HG02840 (cell line): ENCODE measurements at regions not wholly inside any gene's neighbourhood (a gene's known extent, or its start where the extent isn't known, plus 50 kb on each side); places are given as distances from the start of the nearest gene placed in this dataset.

ENCODE experiments used
- ATAC-seq: cut with Tn5 transposase; IDR thresholded peaks from one replicate; pipeline ENCODE4 v1.9.1; 2021; ENCODE audit warnings: mild to moderate bottlenecking, moderate library complexity, moderate number of reproducible peaks; ENCODE audit not compliant: unreplicated experiment, low FRiP score

GRCh38 chr20:22285555-22285954, 298.8 kb downstream of the FOXA2 start:
- no peak for ATAC-seq

- no peak for ATAC-seq
Measured at GRCh38 chr20:22282696-22283095, 301.7 kb downstream of the FOXA2 start.

- no peak for ATAC-seq
Measured at GRCh38 chr20:22274330-22274729, 310.0 kb downstream of the FOXA2 start.

- ATAC-seq = no peak
Measured at GRCh38 chr20:22268675-22269074, 315.7 kb downstream of the FOXA2 start.

GRCh38 chr20:22264917-22265316, 319.5 kb downstream of the FOXA2 start:
- ATAC-seq = no peak

- ATAC-seq = no peak
Measured at GRCh38 chr20:22260506-22260905, 323.9 kb downstream of the FOXA2 start.

- ATAC-seq = no peak
Measured at GRCh38 chr20:22257912-22258311, 326.5 kb downstream of the FOXA2 start.

GRCh38 chr20:22248051-22248667, 336.2 kb downstream of the FOXA2 start:
- no peak for ATAC-seq

- no peak for ATAC-seq
Measured at GRCh38 chr20:22245139-22245538, 339.2 kb downstream of the FOXA2 start.

- ATAC-seq = no peak
Measured at GRCh38 chr20:22243067-22243466, 341.3 kb downstream of the FOXA2 start.

- ATAC-seq = no peak
Measured at GRCh38 chr20:22241609-22242008, 342.8 kb downstream of the FOXA2 start.

- ATAC-seq = no peak
Measured at GRCh38 chr20:22232923-22233322, 351.4 kb downstream of the FOXA2 start.

- no peak for ATAC-seq
Measured at GRCh38 chr20:22232473-22232872, 351.9 kb downstream of the FOXA2 start.

- ATAC-seq = no peak
Measured at GRCh38 chr20:22226849-22227700, 357.3 kb downstream of the FOXA2 start.

GRCh38 chr20:22223236-22223635, 361.1 kb downstream of the FOXA2 start:
- ATAC-seq = no peak

- no peak for ATAC-seq
Measured at GRCh38 chr20:22217712-22218352, 366.5 kb downstream of the FOXA2 start.

GRCh38 chr20:22216984-22217383, 367.4 kb downstream of the FOXA2 start:
- no peak for ATAC-seq

GRCh38 chr20:22214296-22214695, 370.1 kb downstream of the FOXA2 start:
- ATAC-seq = no peak

GRCh38 chr20:22213271-22213670, 371.1 kb downstream of the FOXA2 start:
- ATAC-seq = no peak

- no peak for ATAC-seq
Measured at GRCh38 chr20:22207280-22207679, 377.1 kb downstream of the FOXA2 start.

- ATAC-seq = no peak
Measured at GRCh38 chr20:22204801-22205200, 379.6 kb downstream of the FOXA2 start.
